ENCODE measurements at regions not wholly inside any gene's neighbourhood (a gene's known extent, or its start where the extent isn't known, plus 50 kb on each side); places are given as distances from the start of the nearest gene placed in this dataset.
"Not testable (repeated sequence)": the region's sequence is repeated elsewhere in the genome, so short reads cannot be mapped to it uniquely, and the experiment has no call there.

- DNase-seq (ENCODE audit: low spot score), result no peak
These were observed 296.3 kb downstream of the PCDH7 start for GRCh38 chr4:31016322-31017061.

GRCh38 chr4:31020363-31020762 lies 300.2 kb downstream of the PCDH7 start:
- DNase-seq (ENCODE audit: low spot score), result no peak

GRCh38 chr4:31021008-31021407 lies 300.8 kb downstream of the PCDH7 start:
- no peak for DNase-seq (ENCODE audit: low spot score)

- no peak for DNase-seq (ENCODE audit: low spot score)
These were observed 302.5 kb downstream of the PCDH7 start for GRCh38 chr4:31022702-31023101.

- DNase-seq (ENCODE audit: low spot score), result no peak
These were observed 302.9 kb downstream of the PCDH7 start for GRCh38 chr4:31023109-31023508.

GRCh38 chr4:31023742-31024141 lies 303.6 kb downstream of the PCDH7 start:
- no peak for DNase-seq (ENCODE audit: low spot score)

GRCh38 chr4:31024781-31025180 lies 304.6 kb downstream of the PCDH7 start:
- not testable (repeated sequence) for DNase-seq (ENCODE audit: low spot score)

- DNase-seq (ENCODE audit: low spot score), result no peak
These were observed 306.1 kb downstream of the PCDH7 start for GRCh38 chr4:31026256-31026655.

DNA sequence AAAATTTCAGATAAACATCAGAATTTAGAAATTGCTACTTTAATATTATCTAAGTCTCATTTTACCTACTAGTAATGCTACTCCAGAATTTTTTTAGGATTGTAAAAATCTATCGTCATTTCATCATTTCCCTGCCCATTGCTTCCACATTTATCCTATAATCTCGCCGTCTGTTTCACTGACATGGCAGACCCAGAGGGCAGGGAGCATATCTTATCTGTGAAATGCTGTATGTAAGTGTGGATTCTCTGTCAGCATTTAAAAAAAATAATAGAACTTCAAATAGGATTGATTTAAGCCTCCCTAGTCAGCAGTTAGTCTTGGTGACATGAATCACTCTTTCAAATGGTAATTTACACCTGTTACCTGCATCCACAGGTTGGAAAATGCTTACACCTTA lies 314.4 kb downstream of the PCDH7 start:
- DNase-seq (ENCODE audit: low spot score), result no peak

GRCh38 chr4:31035761-31036160 lies 315.6 kb downstream of the PCDH7 start:
- DNase-seq (ENCODE audit: low spot score), result no peak

GRCh38 chr4:31037703-31038102 lies 317.5 kb downstream of the PCDH7 start:
- DNase-seq (ENCODE audit: low spot score), result no peak

- no peak for DNase-seq (ENCODE audit: low spot score)
These were observed 319.2 kb downstream of the PCDH7 start for GRCh38 chr4:31039382-31039781.

DNA sequence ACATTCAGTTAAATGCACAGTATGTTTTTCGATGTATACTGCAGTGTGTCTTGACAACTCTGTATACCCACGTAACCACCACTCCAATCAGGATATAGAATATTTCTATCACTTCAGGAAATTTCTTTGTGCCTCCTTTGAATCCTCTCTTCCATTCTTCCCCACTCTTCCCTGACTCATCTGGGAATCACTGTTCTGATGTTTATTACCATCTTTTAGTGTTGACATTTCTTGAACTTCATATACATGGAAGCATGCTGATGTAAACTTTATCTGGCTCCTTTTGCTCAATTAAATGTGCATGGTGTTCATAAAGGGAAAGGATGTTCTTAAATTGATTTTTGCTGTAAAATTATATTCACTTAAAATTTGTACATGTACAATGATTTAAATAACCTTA lies 319.9 kb downstream of the PCDH7 start:
- DNase-seq (ENCODE audit: low spot score), result no peak

GRCh38 chr4:31041385-31041784 lies 321.2 kb downstream of the PCDH7 start:
- DNase-seq (ENCODE audit: low spot score), result no peak

DNA sequence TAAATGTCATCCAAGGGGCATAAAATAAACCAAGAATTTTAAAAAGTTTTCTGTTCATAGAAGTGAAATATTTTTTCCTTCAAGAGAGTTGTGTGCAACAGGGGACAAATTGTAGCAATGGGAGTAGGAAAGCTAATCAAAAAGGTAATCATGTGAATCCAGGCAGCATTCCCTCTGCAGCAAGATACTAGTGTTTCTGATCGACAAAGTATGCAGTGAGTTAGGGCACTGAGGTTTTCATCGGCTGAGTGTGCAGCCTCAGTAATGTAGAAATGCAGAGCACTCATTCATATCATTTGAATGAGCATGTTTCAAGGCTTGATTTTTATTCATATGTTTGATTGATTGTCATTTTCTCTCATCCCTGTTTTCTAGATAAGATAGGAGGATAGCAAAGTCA lies 321.7 kb downstream of the PCDH7 start:
- no peak for DNase-seq (ENCODE audit: low spot score)

DNA sequence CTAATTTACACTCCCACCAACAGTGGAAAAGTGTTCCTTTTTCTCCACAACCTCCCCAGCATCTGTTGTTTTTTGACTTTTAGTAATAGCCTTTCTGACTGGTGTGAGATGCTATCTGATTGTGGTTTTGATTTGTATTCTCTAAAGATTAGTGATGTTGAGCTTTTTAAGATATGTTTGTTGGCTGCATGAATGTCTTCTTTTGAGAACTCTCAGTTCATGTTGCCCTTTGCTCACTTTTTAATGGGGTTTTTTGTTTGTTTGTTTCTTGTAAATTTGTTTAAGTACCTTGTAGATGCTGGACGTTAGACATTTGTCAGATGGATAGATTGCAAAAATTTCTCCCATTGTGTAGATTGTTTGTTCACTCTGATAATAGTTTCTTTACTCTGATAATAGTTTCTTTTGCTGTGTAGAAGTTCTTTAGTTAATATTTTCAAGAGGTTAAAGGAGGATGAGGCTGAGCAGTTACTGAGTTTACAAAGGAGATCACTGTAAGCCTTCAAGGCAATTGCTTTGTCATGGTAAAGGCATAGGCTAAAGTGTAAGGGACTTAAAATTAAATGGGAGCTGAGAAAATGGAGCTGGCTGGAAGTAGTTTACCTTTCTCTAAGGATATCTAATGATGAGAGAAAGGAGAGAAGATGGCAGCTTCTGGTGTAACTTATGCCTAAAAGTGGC lies 323.4 kb downstream of the PCDH7 start:
- no peak for DNase-seq (ENCODE audit: low spot score)

- no peak for DNase-seq (ENCODE audit: low spot score)
These were observed 325.0 kb downstream of the PCDH7 start for GRCh38 chr4:31045151-31045550.

- DNase-seq (ENCODE audit: low spot score), result no peak
These were observed 325.7 kb downstream of the PCDH7 start for GRCh38 chr4:31045724-31046318.

DNA sequence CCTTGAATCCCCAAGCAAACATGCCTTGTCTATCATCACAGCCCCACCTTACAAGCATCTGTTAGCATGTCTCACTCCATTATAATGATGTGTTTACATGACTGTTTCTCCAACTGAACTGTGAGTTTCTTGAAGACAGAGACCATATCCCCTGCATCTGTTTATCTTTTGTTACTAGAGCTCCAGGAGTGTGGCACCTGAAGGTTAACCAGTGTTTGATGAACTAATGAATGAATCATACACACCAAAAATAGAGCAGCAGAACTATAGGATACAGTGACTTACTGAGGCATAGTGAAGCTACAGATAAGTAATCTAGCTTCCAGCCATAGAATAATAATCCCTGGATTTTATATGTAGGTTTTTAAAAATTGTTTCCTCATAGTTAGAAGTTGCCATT lies 331.0 kb downstream of the PCDH7 start:
- no peak for DNase-seq (ENCODE audit: low spot score)

DNA sequence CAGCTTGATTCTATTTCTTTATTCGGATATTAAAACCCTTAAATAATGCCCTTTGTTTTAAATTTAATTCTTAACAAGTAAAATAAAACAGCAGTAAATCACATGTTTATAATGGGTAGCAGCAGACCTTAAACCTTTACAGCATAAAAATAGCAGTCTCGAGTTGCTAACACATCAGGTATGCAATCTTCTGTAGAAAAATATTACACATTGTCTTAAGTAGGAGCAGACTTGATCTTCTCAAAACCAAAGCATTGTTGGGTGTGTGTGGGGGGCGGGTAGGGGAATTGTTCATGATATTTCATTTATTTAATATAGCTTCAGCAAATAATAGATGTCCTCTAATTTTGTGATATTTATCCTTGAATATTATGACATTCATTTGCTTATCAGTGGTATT lies 331.4 kb downstream of the PCDH7 start:
- no peak for DNase-seq (ENCODE audit: low spot score)

DNA sequence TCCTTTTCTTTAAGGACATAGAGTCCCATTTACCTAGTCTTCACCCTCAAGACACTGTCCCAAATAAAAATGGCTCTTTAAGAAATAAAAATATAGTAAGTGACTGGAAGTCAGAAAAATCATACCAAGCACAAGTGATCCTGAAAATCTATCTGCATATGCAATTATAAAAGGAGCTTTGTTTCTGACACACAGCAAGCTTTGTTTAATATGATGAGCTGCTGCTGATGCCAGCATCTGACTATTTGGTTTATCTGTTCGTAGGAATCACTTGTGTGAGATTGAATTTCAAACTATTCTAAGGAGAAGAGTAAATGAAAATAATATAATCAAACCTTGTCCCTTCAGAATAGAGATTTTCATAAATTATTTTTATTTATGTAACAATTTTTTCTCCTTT lies 332.4 kb downstream of the PCDH7 start:
- no peak for DNase-seq (ENCODE audit: low spot score)

- DNase-seq (ENCODE audit: low spot score), result no peak
These were observed 333.3 kb downstream of the PCDH7 start for GRCh38 chr4:31053451-31053850.

GRCh38 chr4:31054295-31054694 lies 334.1 kb downstream of the PCDH7 start:
- no peak for DNase-seq (ENCODE audit: low spot score)
